ENCODE measurements at regions not wholly inside any gene's neighbourhood (a gene's known extent, or its start where the extent isn't known, plus 50 kb on each side); places are given as distances from the start of the nearest gene placed in this dataset.

GRCh38 chr17:73777131-73777449 lies 132.8 kb upstream of the SDK2 start:
- Histone ChIP-seq H3K9me3 (ENCODE audit: control insufficient read depth in 2 of 2, low read length in 2 of 2) (no peaks in the 10 kb centered on the region), H3K27me3 (ENCODE audit: control insufficient read depth, insufficient read depth, low read length) (no peaks in the 10 kb centered on the region), H3K36me3 (ENCODE audit: control insufficient read depth, insufficient read depth, low read length) (no peaks in the 10 kb centered on the region), H3K4me1 (ENCODE audit: control insufficient read depth, insufficient read depth, low read length, poor library complexity, severe bottlenecking) (no peaks in the 10 kb centered on the region), H3K27ac (ENCODE audit: insufficient read depth, low read length, poor library complexity, severe bottlenecking) (no peak overlapping the region), H3K4me3 (ENCODE audit: low read depth, low read length) (no peak overlapping the region)
- H3K27me3 Mint-ChIP-seq = peaks cover 9% of the 10 kb centered on the region
- no peaks in the 10 kb centered on the region for H3K36me3 Mint-ChIP-seq
- peaks cover 0 to 3% (median 0%) of the 10 kb centered on the region in 4 donors for H3K4me1 Mint-ChIP-seq
- H3K9me3 Mint-ChIP-seq = no peaks in the 10 kb centered on the region
- no peak for ATAC-seq (ENCODE audit: low read depth in 2 of 2)
- no peak overlapping the region for H3K4me3 Mint-ChIP-seq
- no peak for DNase-seq
- no peak overlapping the region for H3K27ac Mint-ChIP-seq

GRCh38 chr17:73782231-73782630 lies 138.0 kb upstream of the SDK2 start:
- H3K27ac Mint-ChIP-seq = no peak overlapping the region
- Histone ChIP-seq H3K27ac (ENCODE audit: insufficient read depth, low read length, poor library complexity, severe bottlenecking) (no peak overlapping the region), H3K4me3 (ENCODE audit: low read depth, low read length) (no peak overlapping the region), H3K36me3 (ENCODE audit: control insufficient read depth, insufficient read depth, low read length) (no peaks in the 10 kb centered on the region), H3K9me3 (ENCODE audit: control insufficient read depth in 2 of 2, low read length in 2 of 2) (no peaks in the 10 kb centered on the region), H3K27me3 (ENCODE audit: control insufficient read depth, insufficient read depth, low read length) (no peaks in the 10 kb centered on the region), H3K4me1 (ENCODE audit: control insufficient read depth, insufficient read depth, low read length, poor library complexity, severe bottlenecking) (no peaks in the 10 kb centered on the region)
- H3K9me3 Mint-ChIP-seq = no peaks in the 10 kb centered on the region
- peaks cover 0 to 13% (median 2%) of the 10 kb centered on the region in 4 donors for H3K4me1 Mint-ChIP-seq
- no peaks in the 10 kb centered on the region for H3K36me3 Mint-ChIP-seq
- peaks cover 4% of the 10 kb centered on the region for H3K27me3 Mint-ChIP-seq
- ATAC-seq (ENCODE audit: low read depth in 2 of 2) = no peak
- H3K4me3 Mint-ChIP-seq = no peak overlapping the region
- peak in 1 of 3 donors; percentile 4 for DNase-seq

- Mint-ChIP-seq H3K9me3 (no peaks in the 10 kb centered on the region), H3K27ac (peak overlapping the region in 1 of 3 donors; percentile 11), H3K36me3 (no peaks in the 10 kb centered on the region), H3K4me3 (no peak overlapping the region), H3K27me3 (no peaks in the 10 kb centered on the region), H3K4me1 (peaks cover 0 to 13% (median 2%) of the 10 kb centered on the region in 4 donors)
- no peak overlapping the region for H3K4me3 ChIP-seq (ENCODE audit: low read depth, low read length)
- H3K27ac ChIP-seq (ENCODE audit: insufficient read depth, low read length, poor library complexity, severe bottlenecking) = no peak overlapping the region
- H3K9me3 ChIP-seq (ENCODE audit: control insufficient read depth in 2 of 2, low read length in 2 of 2) = no peaks in the 10 kb centered on the region
- DNase-seq (no peak), ATAC-seq (ENCODE audit: low read depth in 2 of 2) (no peak)
- no peaks in the 10 kb centered on the region for H3K4me1 ChIP-seq (ENCODE audit: control insufficient read depth, insufficient read depth, low read length, poor library complexity, severe bottlenecking)
- H3K27me3 ChIP-seq (ENCODE audit: control insufficient read depth, insufficient read depth, low read length) = no peaks in the 10 kb centered on the region
- H3K36me3 ChIP-seq (ENCODE audit: control insufficient read depth, insufficient read depth, low read length) = no peaks in the 10 kb centered on the region
These were observed 138.6 kb upstream of the SDK2 start for GRCh38 chr17:73782641-73783381.

- H3K36me3 Mint-ChIP-seq = no peaks in the 10 kb centered on the region
- no peak overlapping the region for H3K4me3 ChIP-seq (ENCODE audit: low read depth, low read length)
- peaks cover 0 to 13% (median 2%) of the 10 kb centered on the region in 4 donors for H3K4me1 Mint-ChIP-seq
- no peak overlapping the region for H3K27ac Mint-ChIP-seq
- H3K9me3 Mint-ChIP-seq = no peaks in the 10 kb centered on the region
- ATAC-seq (ENCODE audit: low read depth in 2 of 2) (no peak), DNase-seq (no peak)
- no peaks in the 10 kb centered on the region for H3K9me3 ChIP-seq (ENCODE audit: control insufficient read depth in 2 of 2, low read length in 2 of 2)
- H3K27me3 Mint-ChIP-seq = no peaks in the 10 kb centered on the region
- H3K4me1 ChIP-seq (ENCODE audit: control insufficient read depth, insufficient read depth, low read length, poor library complexity, severe bottlenecking) = no peaks in the 10 kb centered on the region
- no peaks in the 10 kb centered on the region for H3K36me3 ChIP-seq (ENCODE audit: control insufficient read depth, insufficient read depth, low read length)
- no peak overlapping the region for H3K4me3 Mint-ChIP-seq
- H3K27ac ChIP-seq (ENCODE audit: insufficient read depth, low read length, poor library complexity, severe bottlenecking) = no peak overlapping the region
- H3K27me3 ChIP-seq (ENCODE audit: control insufficient read depth, insufficient read depth, low read length) = no peaks in the 10 kb centered on the region
These were observed 139.1 kb upstream of the SDK2 start for GRCh38 chr17:73783382-73783766.

- ATAC-seq (ENCODE audit: low read depth in 2 of 2) = no peak
- H3K4me1 ChIP-seq (ENCODE audit: control insufficient read depth, insufficient read depth, low read length, poor library complexity, severe bottlenecking) = no peaks in the 10 kb centered on the region
- Mint-ChIP-seq H3K9me3 (no peaks in the 10 kb centered on the region), H3K4me3 (no peak overlapping the region), H3K27ac (no peak overlapping the region), H3K4me1 (peaks cover 0 to 13% (median 2%) of the 10 kb centered on the region in 4 donors), H3K36me3 (no peaks in the 10 kb centered on the region), H3K27me3 (no peaks in the 10 kb centered on the region)
- H3K4me3 ChIP-seq (ENCODE audit: low read depth, low read length) = no peak overlapping the region
- H3K27ac ChIP-seq (ENCODE audit: insufficient read depth, low read length, poor library complexity, severe bottlenecking) = no peak overlapping the region
- no peaks in the 10 kb centered on the region for H3K36me3 ChIP-seq (ENCODE audit: control insufficient read depth, insufficient read depth, low read length)
- DNase-seq = no peak
- H3K9me3 ChIP-seq (ENCODE audit: control insufficient read depth in 2 of 2, low read length in 2 of 2) = no peaks in the 10 kb centered on the region
- peaks cover 3% of the 10 kb centered on the region for H3K27me3 ChIP-seq (ENCODE audit: control insufficient read depth, insufficient read depth, low read length)
These were observed 139.8 kb upstream of the SDK2 start for GRCh38 chr17:73783945-73784603.

GRCh38 chr17:73785496-73785895 lies 141.3 kb upstream of the SDK2 start:
- Histone ChIP-seq H3K4me3 (ENCODE audit: low read depth, low read length) (no peak overlapping the region), H3K9me3 (ENCODE audit: control insufficient read depth in 2 of 2, low read length in 2 of 2) (no peaks in the 10 kb centered on the region), H3K4me1 (ENCODE audit: control insufficient read depth, insufficient read depth, low read length, poor library complexity, severe bottlenecking) (no peaks in the 10 kb centered on the region), H3K27me3 (ENCODE audit: control insufficient read depth, insufficient read depth, low read length) (peaks cover 6% of the 10 kb centered on the region), H3K27ac (ENCODE audit: insufficient read depth, low read length, poor library complexity, severe bottlenecking) (no peak overlapping the region), H3K36me3 (ENCODE audit: control insufficient read depth, insufficient read depth, low read length) (no peaks in the 10 kb centered on the region)
- no peaks in the 10 kb centered on the region for H3K9me3 Mint-ChIP-seq
- no peaks in the 10 kb centered on the region for H3K27me3 Mint-ChIP-seq
- no peak for DNase-seq
- H3K4me3 Mint-ChIP-seq = no peak overlapping the region
- H3K4me1 Mint-ChIP-seq = peaks cover 0 to 13% (median 2%) of the 10 kb centered on the region in 4 donors
- H3K27ac Mint-ChIP-seq = no peak overlapping the region
- no peak for ATAC-seq (ENCODE audit: low read depth in 2 of 2)
- no peaks in the 10 kb centered on the region for H3K36me3 Mint-ChIP-seq

- Histone ChIP-seq H3K27ac (ENCODE audit: insufficient read depth, low read length, poor library complexity, severe bottlenecking) (no peak overlapping the region), H3K9me3 (ENCODE audit: control insufficient read depth in 2 of 2, low read length in 2 of 2) (no peaks in the 10 kb centered on the region), H3K4me3 (ENCODE audit: low read depth, low read length) (no peak overlapping the region), H3K36me3 (ENCODE audit: control insufficient read depth, insufficient read depth, low read length) (no peaks in the 10 kb centered on the region), H3K27me3 (ENCODE audit: control insufficient read depth, insufficient read depth, low read length) (peaks cover 6% of the 10 kb centered on the region), H3K4me1 (ENCODE audit: control insufficient read depth, insufficient read depth, low read length, poor library complexity, severe bottlenecking) (no peaks in the 10 kb centered on the region)
- no peak overlapping the region for H3K4me3 Mint-ChIP-seq
- no peak for DNase-seq
- H3K27ac Mint-ChIP-seq = no peak overlapping the region
- peaks cover 0 to 13% (median 2%) of the 10 kb centered on the region in 4 donors for H3K4me1 Mint-ChIP-seq
- H3K27me3 Mint-ChIP-seq = no peaks in the 10 kb centered on the region
- peaks cover 0 to under 1% (median 0%) of the 10 kb centered on the region in 7 donors for H3K9me3 Mint-ChIP-seq
- no peaks in the 10 kb centered on the region for H3K36me3 Mint-ChIP-seq
- no peak for ATAC-seq (ENCODE audit: low read depth in 2 of 2)
These were observed 141.9 kb upstream of the SDK2 start for GRCh38 chr17:73785958-73786743.
